PC-3 (cell line): ENCODE measurements at regions not wholly inside any gene's neighbourhood (a gene's known extent, or its start where the extent isn't known, plus 50 kb on each side); places are given as distances from the start of the nearest gene placed in this dataset.

ENCODE experiments used
- ATAC-seq: fragments of 200-7000 bp; cut with Tn5 transposase; 2 replicates; pipeline ENCODE4 v1.9.1; 2020; ENCODE audit warnings: mild to moderate bottlenecking, moderate library complexity
- BruUV-seq: library from RNA; stranded (reverse); fragments of 400-500 nt; replicated peaks from 2 replicates; lab custom pipeline; 2021; lab: Mats Ljungman, UMichigan
- CTCF ChIA-PET: fragments of 300-600 bp; sonication (Branson Sonifier 250); formaldehyde crosslinking; loops from one replicate; lab custom pipeline; 2022; ENCODE audit warnings: antibody characterized with exemption; lab: Charles Lee
- POLR2A ChIA-PET: fragments of 300-600 bp; sonication (Branson Sonifier 250); formaldehyde crosslinking; loops from one replicate; lab custom pipeline; 2022; ENCODE audit warnings: antibody characterized with exemption; ENCODE audit not compliant: unreplicated experiment; lab: Charles Lee
- DNase-seq: peaks from one replicate; pipeline ENCODE4 v3.0.0-alpha.2; 2015
- H2AFZ ChIP-seq: fragments of 300-600 bp; sonication (generic); 2 replicates; pipeline ENCODE4 v1.6.0; 2016; ENCODE audit warnings: antibody characterized with exemption, low read length
- H3F3A ChIP-seq: fragments of 300-600 bp; sonication (generic); one replicate; pipeline ENCODE4 v1.6.0; 2017; ENCODE audit warnings: antibody characterized with exemption, low read length, control low read depth, mild to moderate bottlenecking; ENCODE audit not compliant: unreplicated experiment
- H3K27ac ChIP-seq: fragments of 300-600 bp; sonication (generic); 2 replicates; pipeline ENCODE4 v1.5.1; 2016; ENCODE audit warnings: mild to moderate bottlenecking, low read length
- H3K27me3 ChIP-seq: fragments of 300-600 bp; sonication (generic); 2 replicates; pipeline ENCODE4 v1.6.1; 2016; ENCODE audit warnings: low read length, mixed read lengths
- H3K36me3 ChIP-seq: fragments of 300-600 bp; sonication (generic); 2 replicates; pipeline ENCODE4 v1.6.1; 2016; ENCODE audit warnings: low read depth, mixed run types, low read length, mixed read lengths
- H3K4me1 ChIP-seq: fragments of 300-600 bp; sonication (generic); 2 replicates; pipeline ENCODE4 v1.5.1; 2016; ENCODE audit warnings: low read length; ENCODE audit not compliant: insufficient read depth
- H3K4me2 ChIP-seq: fragments of 300-600 bp; sonication (generic); 2 replicates; pipeline ENCODE4 v1.6.0; 2016; ENCODE audit warnings: low read length
- H3K4me3 ChIP-seq: fragments of 300-600 bp; sonication (generic); 2 replicates; pipeline ENCODE4 v1.5.1; 2016; ENCODE audit warnings: mild to moderate bottlenecking, low read length, mixed read lengths
- H3K79me2 ChIP-seq: fragments of 300-600 bp; sonication (generic); 2 replicates; pipeline ENCODE4 v1.6.1; 2017; ENCODE audit warnings: low read length, mixed read lengths
- H3K9ac ChIP-seq: fragments of 300-600 bp; sonication (generic); 2 replicates; pipeline ENCODE4 v1.6.0; 2016; ENCODE audit warnings: mild to moderate bottlenecking, low read length
- H3K9me2 ChIP-seq: fragments of 300-600 bp; sonication (generic); replicated peaks from 2 replicates; pipeline ENCODE4 v1.6.1; 2016; ENCODE audit warnings: mixed run types, low read length, mixed read lengths
- H3K9me3 ChIP-seq: fragments of 300-600 bp; sonication (generic); 2 replicates; pipeline ENCODE4 v1.6.1; 2016; ENCODE audit warnings: low read length, mixed read lengths
- H4K20me1 ChIP-seq: fragments of 300-600 bp; sonication (generic); 2 replicates; pipeline ENCODE4 v1.6.1; 2016; ENCODE audit warnings: low read length, mixed read lengths
- EZH2 ChIP-seq: fragments of 300-600 bp; sonication (generic); IDR thresholded peaks from one replicate; pipeline ENCODE4 v1.6.1; 2017; ENCODE audit warnings: antibody characterized with exemption, mild to moderate bottlenecking, low read length; ENCODE audit not compliant: unreplicated experiment
- EZH2phosphoT487 ChIP-seq: fragments of 300-600 bp; sonication (generic); IDR thresholded peaks from 2 replicates; pipeline ENCODE4 v1.6.1; 2018; ENCODE audit warnings: mild to moderate bottlenecking, antibody characterized with exemption, low read length, borderline replicate concordance
- intact Hi-C: fragments of 100-400 bp; cut with micrococcal nuclease; formaldehyde crosslinking; loops from 2 replicates; pipeline ENCODE4 v1.9.0; 2023
- TF ChIP-seq, protein P1 (sequence below): fragments of 300-600 bp; sonication (generic); conservative IDR thresholded peaks from 2 replicates; pipeline ENCODE4 v1.5.1; 2017; ENCODE audit warnings: antibody characterized with exemption, low read depth, mild to moderate bottlenecking, low read length

DNA sequence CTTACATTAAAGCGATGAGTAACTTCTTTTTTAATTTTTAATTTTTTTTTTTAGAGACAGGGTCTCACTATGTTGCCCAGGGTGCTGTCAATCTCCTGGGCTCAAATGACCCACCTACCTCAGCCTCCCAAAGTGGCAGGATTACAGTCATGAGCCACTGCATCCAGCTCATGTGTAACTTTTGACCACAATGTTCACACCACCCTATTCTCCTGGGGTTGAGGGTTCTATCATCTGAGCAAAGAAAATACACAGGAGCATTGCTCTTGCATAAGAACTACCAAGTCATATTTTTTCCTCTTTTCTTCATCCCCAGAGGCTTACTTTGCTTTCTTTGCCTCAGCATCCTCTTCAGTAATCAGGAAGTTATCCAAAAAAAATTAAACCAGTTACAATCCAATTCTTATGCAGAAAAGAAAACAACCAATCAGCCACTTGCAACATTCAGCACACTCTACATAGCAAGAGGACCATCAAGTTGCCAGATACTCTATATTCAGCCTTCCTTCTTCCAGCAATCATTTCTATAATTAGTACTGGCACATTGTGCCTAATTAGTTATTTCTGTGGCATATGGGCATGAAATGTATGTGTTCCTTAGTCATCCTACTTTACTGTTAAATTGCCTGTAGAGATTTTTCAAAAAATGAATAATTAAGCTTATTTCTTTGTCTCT is 345.6 kb downstream of the AKAIN1 start:
- Histone ChIP-seq H3K9me3 (peaks cover 23% of the 10 kb centered on the region; the same call in 1 of the 2 replicates), H3K27me3 (no peaks in the 10 kb centered on the region), H3K9ac (no peak overlapping the region), H3F3A (no peaks in the 10 kb centered on the region), H3K79me2 (no peaks in the 10 kb centered on the region), H2AFZ (no peak overlapping the region), H3K4me3 (no peak overlapping the region), H4K20me1 (no peaks in the 10 kb centered on the region), H3K9me2 (no peaks in the 10 kb centered on the region), H3K36me3 (no peaks in the 10 kb centered on the region), H3K27ac (no peak overlapping the region), H3K4me2 (no peak overlapping the region), H3K4me1 (no peaks in the 10 kb centered on the region)
- BruUV-seq, result no TSS peak
- ATAC-seq (no peak), DNase-seq (no peak)
- POLR2A ChIA-PET, result no interaction called here
- TF ChIP-seq, protein P1, sequence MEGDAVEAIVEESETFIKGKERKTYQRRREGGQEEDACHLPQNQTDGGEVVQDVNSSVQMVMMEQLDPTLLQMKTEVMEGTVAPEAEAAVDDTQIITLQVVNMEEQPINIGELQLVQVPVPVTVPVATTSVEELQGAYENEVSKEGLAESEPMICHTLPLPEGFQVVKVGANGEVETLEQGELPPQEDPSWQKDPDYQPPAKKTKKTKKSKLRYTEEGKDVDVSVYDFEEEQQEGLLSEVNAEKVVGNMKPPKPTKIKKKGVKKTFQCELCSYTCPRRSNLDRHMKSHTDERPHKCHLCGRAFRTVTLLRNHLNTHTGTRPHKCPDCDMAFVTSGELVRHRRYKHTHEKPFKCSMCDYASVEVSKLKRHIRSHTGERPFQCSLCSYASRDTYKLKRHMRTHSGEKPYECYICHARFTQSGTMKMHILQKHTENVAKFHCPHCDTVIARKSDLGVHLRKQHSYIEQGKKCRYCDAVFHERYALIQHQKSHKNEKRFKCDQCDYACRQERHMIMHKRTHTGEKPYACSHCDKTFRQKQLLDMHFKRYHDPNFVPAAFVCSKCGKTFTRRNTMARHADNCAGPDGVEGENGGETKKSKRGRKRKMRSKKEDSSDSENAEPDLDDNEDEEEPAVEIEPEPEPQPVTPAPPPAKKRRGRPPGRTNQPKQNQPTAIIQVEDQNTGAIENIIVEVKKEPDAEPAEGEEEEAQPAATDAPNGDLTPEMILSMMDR, result no peak
- TF ChIP-seq EZH2 (no peak), EZH2phosphoT487 (no peak)
- intact Hi-C loops, result no loop called here
- CTCF ChIA-PET, result no interaction called here

DNA sequence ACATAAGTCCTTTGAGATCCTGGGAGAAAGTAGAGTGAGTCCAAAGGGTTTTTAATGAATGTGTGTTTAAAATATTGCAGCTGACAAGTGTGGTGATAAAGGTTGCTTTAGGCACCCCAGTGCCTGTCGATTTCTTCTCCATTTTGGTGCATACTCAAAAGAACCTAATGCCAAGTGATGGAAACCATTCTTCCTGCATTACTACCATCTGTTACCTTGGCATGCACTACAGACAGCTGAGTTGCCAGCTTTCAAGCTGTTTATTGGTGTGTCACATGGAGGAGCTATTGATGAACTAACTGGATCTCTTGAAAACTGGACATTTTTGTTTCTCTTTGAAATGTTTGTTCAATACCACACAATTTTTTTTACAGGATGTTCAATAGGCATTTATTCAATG is 350.0 kb downstream of the AKAIN1 start:
- Histone ChIP-seq H3K4me3 (no peak overlapping the region), H3K79me2 (no peaks in the 10 kb centered on the region), H3K27ac (no peak overlapping the region), H3F3A (no peaks in the 10 kb centered on the region), H3K27me3 (no peaks in the 10 kb centered on the region), H3K36me3 (no peaks in the 10 kb centered on the region), H2AFZ (no peak overlapping the region), H3K4me1 (no peaks in the 10 kb centered on the region), H4K20me1 (no peaks in the 10 kb centered on the region), H3K9me3 (peaks cover 14% of the 10 kb centered on the region), H3K9me2 (no peaks in the 10 kb centered on the region), H3K9ac (no peak overlapping the region), H3K4me2 (no peak overlapping the region)
- no TSS peak for BruUV-seq
- ChIA-PET CTCF (no interaction called here), POLR2A (no interaction called here)
- intact Hi-C loops, result no loop called here
- TF ChIP-seq, protein P1, result no peak
- no peak for ATAC-seq
- no peak for DNase-seq

DNA sequence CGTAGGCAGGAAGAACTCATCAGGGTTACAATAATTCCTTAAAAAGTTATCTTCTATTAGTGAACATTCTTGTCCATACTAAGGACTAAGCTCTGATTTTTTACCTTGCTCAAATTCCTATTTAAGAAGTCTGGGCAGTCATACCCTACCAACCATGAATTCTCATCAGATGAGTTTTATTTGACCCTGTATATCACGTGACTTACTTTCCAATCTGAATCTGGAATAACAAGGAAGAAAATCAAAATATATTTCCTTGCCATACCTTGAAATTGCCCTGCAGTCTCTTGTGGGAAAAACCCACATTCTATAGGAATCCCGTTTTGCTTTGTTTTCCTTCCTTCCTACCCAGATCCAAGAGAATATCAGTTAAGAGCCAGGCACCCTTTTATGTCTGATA is 352.7 kb downstream of the AKAIN1 start:
- Histone ChIP-seq H3K4me1 (no peaks in the 10 kb centered on the region), H3K9me3 (peaks cover 18% of the 10 kb centered on the region; the same call in 1 of the 2 replicates), H3F3A (no peaks in the 10 kb centered on the region), H3K79me2 (no peaks in the 10 kb centered on the region), H2AFZ (no peak overlapping the region), H3K9me2 (no peaks in the 10 kb centered on the region), H3K9ac (no peak overlapping the region), H4K20me1 (no peaks in the 10 kb centered on the region), H3K27ac (no peak overlapping the region), H3K36me3 (no peaks in the 10 kb centered on the region), H3K4me2 (no peak overlapping the region), H3K27me3 (no peaks in the 10 kb centered on the region), H3K4me3 (no peak overlapping the region)
- TF ChIP-seq EZH2phosphoT487, result no peak
- TF ChIP-seq, protein P1, result no peak
- no peak for TF ChIP-seq EZH2
- no peak for DNase-seq
- POLR2A ChIA-PET, result no interaction called here
- intact Hi-C loops, result no loop called here
- CTCF ChIA-PET, result no interaction called here
- no TSS peak for BruUV-seq
- ATAC-seq, result no peak
